Parathyroid adenoma (tissue), 2 donors: ENCODE measurements at regions not wholly inside any gene's neighbourhood (a gene's known extent, or its start where the extent isn't known, plus 50 kb on each side); places are given as distances from the start of the nearest gene placed in this dataset.

Source experiments
- H2AFZ ChIP-seq: fragments of 300-600 bp; sonication (generic); one replicate; pipeline ENCODE4 v1.7.0; 2017; ENCODE audit warnings: antibody characterized with exemption, mild to moderate bottlenecking
- H3K27ac ChIP-seq: fragments of 300-600 bp; sonication (generic); one replicate; pipeline ENCODE4 v1.7.0; 2017
- H3K27me3 ChIP-seq: fragments of 300-600 bp; sonication (generic); one replicate; pipeline ENCODE4 v1.7.0; 2017; ENCODE audit warnings: low read length; ENCODE audit not compliant: control insufficient read depth, insufficient read depth
- H3K36me3 ChIP-seq: fragments of 300-600 bp; sonication (generic); one replicate; pipeline ENCODE4 v1.7.0; 2017; ENCODE audit warnings: low read length; ENCODE audit not compliant: control insufficient read depth, insufficient read depth
- H3K4me1 ChIP-seq: fragments of 300-600 bp; sonication (generic); one replicate; pipeline ENCODE4 v1.7.0; 2017; ENCODE audit warnings: control low read depth
- H3K4me2 ChIP-seq: fragments of 300-600 bp; sonication (generic); one replicate; pipeline ENCODE4 v1.7.0; 2017; ENCODE audit warnings: low read length
- H3K4me3 ChIP-seq: fragments of 300-600 bp; sonication (generic); one replicate; pipeline ENCODE4 v1.7.0; 2017; ENCODE audit warnings: low read depth, low read length
- H3K79me2 ChIP-seq: fragments of 300-600 bp; sonication (generic); one replicate; pipeline ENCODE4 v1.7.0; 2017; ENCODE audit warnings: control low read depth
- H3K9ac ChIP-seq: fragments of 300-600 bp; sonication (generic); one replicate; pipeline ENCODE4 v1.7.0; 2017; ENCODE audit warnings: mild to moderate bottlenecking
- H3K9me3 ChIP-seq: fragments of 300-600 bp; sonication (generic); one replicate; pipeline ENCODE4 v1.7.0; 2017; ENCODE audit warnings: low read length; ENCODE audit not compliant: control insufficient read depth
- TF ChIP-seq, protein P1 (sequence below): fragments of 300-600 bp; sonication (generic); IDR thresholded peaks from one replicate; pipeline ENCODE4 v1.7.0; 2017; ENCODE audit warnings: antibody characterized with exemption, mild to moderate bottlenecking
- donor health status: primary hyperparathyroidism.

DNA sequence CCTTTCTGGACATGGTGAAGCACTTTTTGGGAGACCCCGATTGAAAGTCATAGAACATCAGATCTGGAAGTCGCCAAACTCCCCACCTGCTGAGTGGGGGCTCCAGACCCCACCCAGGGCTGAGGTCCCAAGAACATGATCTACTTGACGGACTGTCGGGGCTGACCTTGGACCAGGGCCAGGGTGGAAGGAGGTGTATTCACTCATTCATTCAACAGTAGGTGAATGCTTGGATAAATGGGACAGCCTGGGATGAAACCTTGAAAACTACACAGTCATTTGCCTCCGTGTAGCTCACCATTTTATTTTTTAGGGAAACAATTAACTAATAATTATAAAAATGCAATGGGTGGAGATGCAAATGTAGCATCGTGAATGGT lies 629.0 kb downstream of the BRD1 start:
- Histone ChIP-seq H3K27me3 (no peaks in the 10 kb centered on the region), H3K79me2 (no peaks in the 10 kb centered on the region), H3K4me2 (no peak overlapping the region), H3K27ac (no peak overlapping the region), H3K9ac (no peak overlapping the region), H2AFZ (no peak overlapping the region), H3K4me3 (no peak overlapping the region), H3K4me1 (no peaks in the 10 kb centered on the region), H3K36me3 (no peaks in the 10 kb centered on the region), H3K9me3 (no peaks in the 10 kb centered on the region)
- TF ChIP-seq, protein P1, sequence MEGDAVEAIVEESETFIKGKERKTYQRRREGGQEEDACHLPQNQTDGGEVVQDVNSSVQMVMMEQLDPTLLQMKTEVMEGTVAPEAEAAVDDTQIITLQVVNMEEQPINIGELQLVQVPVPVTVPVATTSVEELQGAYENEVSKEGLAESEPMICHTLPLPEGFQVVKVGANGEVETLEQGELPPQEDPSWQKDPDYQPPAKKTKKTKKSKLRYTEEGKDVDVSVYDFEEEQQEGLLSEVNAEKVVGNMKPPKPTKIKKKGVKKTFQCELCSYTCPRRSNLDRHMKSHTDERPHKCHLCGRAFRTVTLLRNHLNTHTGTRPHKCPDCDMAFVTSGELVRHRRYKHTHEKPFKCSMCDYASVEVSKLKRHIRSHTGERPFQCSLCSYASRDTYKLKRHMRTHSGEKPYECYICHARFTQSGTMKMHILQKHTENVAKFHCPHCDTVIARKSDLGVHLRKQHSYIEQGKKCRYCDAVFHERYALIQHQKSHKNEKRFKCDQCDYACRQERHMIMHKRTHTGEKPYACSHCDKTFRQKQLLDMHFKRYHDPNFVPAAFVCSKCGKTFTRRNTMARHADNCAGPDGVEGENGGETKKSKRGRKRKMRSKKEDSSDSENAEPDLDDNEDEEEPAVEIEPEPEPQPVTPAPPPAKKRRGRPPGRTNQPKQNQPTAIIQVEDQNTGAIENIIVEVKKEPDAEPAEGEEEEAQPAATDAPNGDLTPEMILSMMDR: no peak

DNA sequence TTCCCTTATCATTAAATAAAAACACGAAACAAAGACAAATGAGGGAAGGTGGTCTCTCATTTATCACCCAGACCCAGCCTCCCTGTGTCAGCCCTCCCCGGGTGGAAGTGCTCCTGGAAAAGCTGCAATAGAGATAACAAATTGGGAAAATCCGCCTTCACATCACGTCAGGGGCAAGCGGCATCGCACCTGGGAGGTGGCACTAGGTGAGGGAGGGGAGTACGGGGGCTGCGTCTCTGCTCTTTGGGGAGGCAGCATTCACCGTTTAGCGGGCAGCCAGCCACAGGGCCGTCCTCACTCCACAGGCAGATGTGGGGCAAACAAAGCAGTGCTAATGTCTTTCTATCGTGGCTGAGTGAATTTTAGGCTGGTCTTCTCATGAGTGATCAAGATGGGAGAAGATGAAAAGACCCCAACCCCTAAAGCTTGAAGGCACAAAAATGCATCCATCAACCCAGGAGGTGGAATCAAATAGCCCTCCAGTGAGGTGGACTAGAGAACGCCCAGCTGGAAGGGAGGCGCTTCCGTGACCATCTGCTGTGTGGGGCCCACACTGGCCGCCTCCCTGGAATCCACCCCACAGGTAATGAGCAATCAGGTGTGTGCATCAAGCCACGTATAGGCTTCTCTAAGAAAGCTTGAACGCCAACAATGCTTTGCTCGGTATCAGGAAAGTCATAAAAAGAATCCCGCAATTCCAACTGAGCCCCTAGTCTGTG lies 629.5 kb downstream of the BRD1 start:
- Histone ChIP-seq H3K36me3 (no peaks in the 10 kb centered on the region), H2AFZ (no peak overlapping the region), H3K4me3 (no peak overlapping the region), H3K79me2 (no peaks in the 10 kb centered on the region), H3K9me3 (no peaks in the 10 kb centered on the region), H3K9ac (no peak overlapping the region), H3K4me2 (no peak overlapping the region), H3K27ac (no peak overlapping the region), H3K27me3 (no peaks in the 10 kb centered on the region), H3K4me1 (no peaks in the 10 kb centered on the region)
- TF ChIP-seq, protein P1: no peak

DNA sequence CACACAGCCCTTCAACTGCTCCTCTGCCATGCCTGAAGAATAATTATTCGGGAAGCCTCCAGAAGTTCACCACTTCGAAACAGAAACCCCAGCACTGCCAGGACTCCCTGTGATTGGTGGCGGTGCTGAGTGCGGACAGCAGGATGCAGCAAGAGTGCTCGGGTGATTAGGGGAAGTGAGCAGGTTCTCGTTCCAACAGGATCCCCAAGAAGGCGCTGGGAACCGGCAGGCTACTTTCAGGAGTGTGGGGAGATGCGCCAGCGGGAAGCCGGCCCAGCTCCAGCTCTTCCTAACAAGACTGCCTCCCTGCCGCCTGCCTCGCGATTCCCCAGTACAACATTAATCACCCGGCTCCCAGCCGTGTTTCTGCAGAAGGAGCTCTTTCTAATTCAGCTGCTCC lies 630.2 kb downstream of the BRD1 start:
- Histone ChIP-seq H2AFZ (no peak overlapping the region), H3K9ac (no peak overlapping the region), H3K27me3 (no peaks in the 10 kb centered on the region), H3K27ac (no peak overlapping the region), H3K4me3 (no peak overlapping the region), H3K36me3 (no peaks in the 10 kb centered on the region), H3K9me3 (no peaks in the 10 kb centered on the region), H3K4me2 (no peak overlapping the region), H3K4me1 (no peaks in the 10 kb centered on the region), H3K79me2 (no peaks in the 10 kb centered on the region)
- TF ChIP-seq, protein P1: no peak

DNA sequence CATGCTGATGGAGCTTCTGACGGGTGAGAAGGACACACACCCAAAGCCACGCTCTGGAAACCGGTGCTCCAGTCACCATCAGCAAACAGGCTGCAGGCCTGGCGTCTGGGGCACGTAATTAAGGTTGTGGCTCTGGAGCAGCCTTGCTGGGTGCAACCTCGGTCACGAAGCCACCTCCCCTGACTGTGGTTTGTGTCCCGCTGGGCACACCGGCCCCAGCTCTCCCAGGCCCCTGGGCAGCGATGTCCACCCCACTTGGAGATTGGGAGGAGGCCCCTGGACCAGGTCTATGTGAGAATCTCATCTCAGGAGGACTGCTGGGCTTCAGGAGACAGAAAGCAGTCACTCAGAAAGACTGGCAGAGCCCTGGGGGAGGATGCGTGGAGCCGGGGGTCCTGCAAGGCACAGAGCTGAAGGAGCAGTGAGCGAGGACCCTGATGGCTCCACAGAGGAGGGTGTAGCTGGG lies 631.6 kb downstream of the BRD1 start:
- TF ChIP-seq, protein P1: no peak
- no peaks in the 10 kb centered on the region for H3K27me3 ChIP-seq
- no peak overlapping the region for H3K27ac ChIP-seq

DNA sequence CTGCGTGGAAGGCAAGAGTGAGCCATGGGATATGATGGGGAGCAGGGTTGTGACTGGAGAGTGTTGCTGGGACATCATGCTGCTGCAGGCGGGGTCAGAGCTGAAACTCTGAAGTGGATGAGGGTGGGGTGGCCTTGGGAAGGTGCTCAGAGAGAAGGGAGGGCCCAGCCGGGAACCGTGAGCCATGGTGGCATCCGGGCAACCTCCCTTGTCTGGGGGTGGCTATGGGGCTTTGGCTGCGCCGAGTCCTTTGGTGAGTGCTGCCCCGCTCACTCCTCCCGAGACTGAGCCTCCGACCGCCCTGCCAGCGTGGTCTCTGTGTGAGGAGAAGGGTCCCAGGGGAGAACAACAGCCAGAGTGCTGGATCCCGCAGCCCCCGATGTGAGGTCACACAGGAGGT lies 632.0 kb downstream of the BRD1 start:
- Histone ChIP-seq H3K36me3 (no peaks in the 10 kb centered on the region), H3K4me3 (no peak overlapping the region), H3K4me1 (no peaks in the 10 kb centered on the region), H3K27ac (no peak overlapping the region), H3K79me2 (no peaks in the 10 kb centered on the region), H3K27me3 (no peaks in the 10 kb centered on the region), H2AFZ (no peak overlapping the region), H3K9ac (no peak overlapping the region), H3K9me3 (no peaks in the 10 kb centered on the region), H3K4me2 (no peak overlapping the region)
- TF ChIP-seq, protein P1: no peak

More for the DNA sequence above, 631.6 kb downstream of the BRD1 start:
- Histone ChIP-seq H3K4me1 (no peaks in the 10 kb centered on the region), H3K9ac (no peak overlapping the region), H3K79me2 (no peaks in the 10 kb centered on the region), H3K4me3 (no peak overlapping the region), H3K4me2 (no peak overlapping the region), H3K36me3 (no peaks in the 10 kb centered on the region), H2AFZ (no peak overlapping the region), H3K9me3 (no peaks in the 10 kb centered on the region)
